HG02885 (cell line): ENCODE measurements at regions not wholly inside any gene's neighbourhood (a gene's known extent, or its start where the extent isn't known, plus 50 kb on each side); places are given as distances from the start of the nearest gene placed in this dataset.

Experiments used
- ATAC-seq: cut with Tn5 transposase; IDR thresholded peaks from one replicate; pipeline ENCODE4 v1.9.1; 2021; ENCODE audit warnings: mild to moderate bottlenecking; ENCODE audit not compliant: unreplicated experiment, poor library complexity

DNA sequence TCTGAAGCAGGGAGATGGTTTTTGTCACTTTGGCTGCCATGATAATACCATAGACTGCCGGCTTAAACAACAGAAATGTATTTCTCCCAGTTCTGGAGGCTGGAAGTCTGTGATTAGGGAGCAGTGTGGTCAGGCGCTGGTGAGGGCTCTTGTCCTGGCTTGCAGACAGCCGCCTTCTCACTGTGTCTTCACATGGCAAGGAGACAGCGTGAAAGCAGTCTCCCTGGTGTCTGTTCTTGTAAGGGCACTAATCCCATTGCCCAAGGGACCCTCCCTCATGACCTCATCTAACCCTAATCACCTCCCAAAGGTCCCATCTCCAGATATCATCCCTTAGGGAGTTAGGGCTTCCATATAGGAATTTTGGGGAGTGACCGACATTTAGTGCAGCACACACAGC is 167.0 kb downstream of the ENGASE start:
- ATAC-seq = no peak

- no peak for ATAC-seq
These were observed 164.6 kb downstream of the ENGASE start for GRCh38 chr17:79239205-79239604.

GRCh38 chr17:79237448-79238053 is 162.9 kb downstream of the ENGASE start:
- no peak for ATAC-seq

- ATAC-seq = no peak
These were observed 161.2 kb downstream of the ENGASE start for GRCh38 chr17:79235808-79236207.

DNA sequence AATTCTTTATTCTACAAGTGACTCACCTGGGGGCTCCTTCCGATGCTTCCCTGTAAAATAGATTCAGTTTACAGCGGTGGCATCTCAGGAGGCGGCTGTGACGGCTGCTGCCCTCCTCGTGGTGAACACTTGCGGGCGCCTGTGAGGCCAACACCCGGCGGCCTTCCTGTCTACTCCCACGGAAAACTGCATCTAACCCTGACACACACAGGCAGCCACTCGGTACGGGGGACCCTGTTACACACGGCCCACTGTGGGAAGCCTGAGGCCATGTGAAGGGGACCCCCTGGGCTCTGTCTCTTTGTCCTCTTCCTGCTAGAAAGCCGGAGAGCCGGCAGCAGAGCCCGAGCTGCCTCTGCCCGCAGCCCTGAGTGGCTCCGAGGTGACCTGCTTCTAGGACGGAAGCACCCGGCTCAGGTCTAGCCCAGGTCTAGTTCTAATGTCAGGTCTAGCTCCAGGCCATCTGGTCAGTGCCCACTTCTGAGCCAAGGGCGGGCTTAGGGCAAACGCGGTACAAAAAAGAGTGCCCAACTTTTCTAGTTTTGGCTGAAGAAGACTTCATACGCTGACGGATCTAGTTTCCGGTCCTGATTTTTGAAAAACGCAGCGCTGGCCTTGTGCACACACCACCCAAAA is 159.4 kb downstream of the ENGASE start:
- no peak for ATAC-seq

DNA sequence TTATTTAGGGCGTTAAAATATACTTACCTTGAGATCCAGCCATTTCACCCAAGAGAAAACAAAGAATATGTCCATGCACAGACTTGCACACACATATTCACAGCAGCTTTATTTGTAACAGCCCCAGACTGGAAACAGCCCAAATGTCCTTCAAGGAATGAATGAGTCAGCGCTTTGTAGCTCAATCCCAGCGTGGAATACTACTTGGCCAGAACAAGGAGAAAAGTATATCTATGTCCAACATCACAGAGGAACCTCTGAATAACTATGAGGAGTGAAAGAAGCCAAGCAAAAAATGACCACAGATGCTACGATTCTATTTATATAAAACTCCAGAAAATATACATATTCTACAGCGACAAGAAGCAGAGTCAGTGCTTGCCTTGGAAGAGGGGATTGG is 158.3 kb downstream of the ENGASE start:
- no peak for ATAC-seq

- ATAC-seq = no peak
These were observed 157.2 kb downstream of the ENGASE start for GRCh38 chr17:79231766-79232287.

GRCh38 chr17:79230576-79230975 is 156.0 kb downstream of the ENGASE start:
- ATAC-seq = no peak

GRCh38 chr17:79226037-79226436 is 151.4 kb downstream of the ENGASE start:
- no peak for ATAC-seq

GRCh38 chr17:79224903-79225302 is 150.3 kb downstream of the ENGASE start:
- no peak for ATAC-seq

GRCh38 chr17:79224476-79224875 is 149.9 kb downstream of the ENGASE start:
- no peak for ATAC-seq

DNA sequence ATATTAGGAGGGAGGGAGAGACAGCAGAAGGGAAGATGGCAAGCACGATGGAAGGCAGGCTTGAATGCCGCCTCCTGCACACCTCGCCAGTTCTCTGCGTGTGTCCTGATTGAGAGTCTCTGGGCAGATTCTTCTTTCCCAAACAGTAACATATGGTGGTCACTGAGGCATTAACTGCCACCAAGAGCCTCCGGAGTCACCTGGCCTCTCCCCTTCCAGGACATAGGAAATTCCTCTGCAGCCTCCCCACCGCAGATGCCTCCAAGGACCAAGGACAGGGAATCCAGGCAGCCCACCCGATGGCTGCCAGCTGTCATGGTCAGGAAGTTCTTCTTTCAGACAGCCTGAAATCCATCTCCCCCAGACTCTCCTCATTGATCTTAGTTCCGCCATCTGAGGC is 149.3 kb downstream of the ENGASE start:
- no peak for ATAC-seq

DNA sequence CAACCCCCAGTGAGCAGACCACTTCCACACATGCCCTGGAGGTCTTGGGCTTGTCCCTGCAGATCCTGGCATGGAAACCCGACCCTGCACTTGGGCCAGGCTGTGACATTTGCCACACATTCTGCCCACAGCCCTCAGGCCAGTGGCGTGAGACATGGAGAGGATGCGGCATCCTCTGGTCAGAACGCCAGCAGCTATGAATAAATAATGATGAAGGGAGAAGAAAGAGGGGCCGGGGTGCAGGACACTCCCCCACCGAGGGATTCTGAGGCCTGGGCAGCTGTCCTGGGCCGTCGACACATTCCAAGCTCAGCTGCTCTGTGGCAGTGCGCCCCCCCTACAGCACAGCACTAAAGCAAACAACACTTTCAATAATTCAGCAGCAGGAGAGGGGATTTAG is 148.8 kb downstream of the ENGASE start:
- no peak for ATAC-seq

DNA sequence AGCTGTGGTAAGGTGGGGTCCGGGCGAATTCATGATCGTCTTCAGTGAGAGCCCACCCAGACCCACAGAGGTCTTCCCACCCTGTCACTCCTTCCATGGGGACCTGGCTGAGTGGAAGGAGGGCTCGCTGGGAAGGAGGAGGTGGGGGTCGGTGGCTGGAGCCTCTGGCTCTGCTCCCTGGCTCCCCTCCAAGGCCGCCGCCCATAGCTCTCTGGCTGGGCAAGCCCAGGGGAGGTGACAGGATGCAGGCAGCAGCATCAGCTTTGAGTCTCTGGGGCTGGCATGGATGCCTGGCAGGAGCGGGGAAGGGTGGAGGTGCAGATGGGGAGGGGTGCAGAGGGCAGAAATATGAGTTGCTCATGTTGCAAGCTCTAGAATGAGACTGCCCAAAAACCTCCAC is 147.0 kb downstream of the ENGASE start:
- no peak for ATAC-seq

DNA sequence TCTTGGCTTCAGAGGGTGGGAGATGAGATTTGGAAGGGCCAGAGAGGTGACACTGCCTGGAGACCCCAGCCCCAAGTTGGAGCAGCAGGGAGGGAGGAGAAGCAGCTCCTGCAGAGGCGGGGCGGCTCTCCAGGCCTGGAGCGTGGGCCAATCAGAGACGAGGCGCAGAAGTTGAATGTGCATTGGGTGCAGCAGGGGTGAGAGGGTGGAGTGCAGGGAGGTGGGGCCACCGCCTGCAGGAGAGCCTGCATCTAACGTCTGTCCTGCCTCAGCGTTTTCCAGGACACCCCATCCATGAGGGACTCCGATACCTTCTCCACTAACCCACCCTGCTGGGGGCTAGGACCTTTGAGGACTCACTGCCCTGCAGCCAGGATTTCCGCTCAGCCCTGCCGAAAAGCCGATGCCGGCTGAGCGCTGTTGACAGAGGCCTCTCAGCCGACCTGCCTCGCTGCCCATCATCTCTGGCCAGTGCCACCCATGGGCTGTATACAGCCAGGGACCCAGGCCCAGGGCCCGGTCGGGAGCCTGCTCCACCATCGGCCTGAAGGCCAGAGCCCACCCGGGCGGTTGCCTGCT is 146.2 kb downstream of the ENGASE start:
- ATAC-seq = no peak

- no peak for ATAC-seq
These were observed 145.6 kb downstream of the ENGASE start for GRCh38 chr17:79220201-79220712.

GRCh38 chr17:79219208-79219935 is 144.7 kb downstream of the ENGASE start:
- ATAC-seq = no peak

- ATAC-seq = no peak
These were observed 144.2 kb downstream of the ENGASE start for GRCh38 chr17:79218825-79219200.

DNA sequence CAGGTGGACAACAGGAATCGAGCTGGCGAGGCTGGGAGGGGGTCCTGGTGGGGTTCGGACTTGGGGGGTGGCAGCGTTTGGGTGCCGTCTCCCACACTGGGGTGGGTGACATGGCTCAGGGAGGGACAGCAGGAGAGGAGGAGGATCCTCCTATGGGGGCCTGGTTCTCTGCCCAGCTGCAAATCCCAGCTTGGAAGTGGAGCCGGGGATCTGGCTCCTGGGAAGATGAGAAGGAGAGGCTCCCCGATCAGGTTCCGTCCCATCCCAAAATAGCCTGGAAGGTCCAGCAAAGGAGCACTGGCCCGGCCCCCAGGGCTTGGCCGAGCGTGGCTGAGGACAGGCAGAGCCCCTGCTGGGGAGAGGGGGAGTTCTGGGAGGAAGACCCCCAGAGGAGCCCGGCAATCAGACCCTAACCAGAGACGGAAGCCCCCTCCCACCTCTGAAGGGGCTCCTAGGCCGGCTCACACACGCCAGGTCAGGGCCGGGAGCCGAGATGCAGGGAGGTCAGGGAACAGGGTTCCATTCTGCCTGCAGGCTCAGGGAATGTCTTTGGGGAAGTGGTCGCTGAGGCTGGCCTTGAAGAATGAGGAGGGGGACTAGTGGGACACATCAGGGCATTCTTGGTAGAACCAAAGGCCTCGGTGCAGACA is 143.7 kb downstream of the ENGASE start:
- no peak for ATAC-seq

DNA sequence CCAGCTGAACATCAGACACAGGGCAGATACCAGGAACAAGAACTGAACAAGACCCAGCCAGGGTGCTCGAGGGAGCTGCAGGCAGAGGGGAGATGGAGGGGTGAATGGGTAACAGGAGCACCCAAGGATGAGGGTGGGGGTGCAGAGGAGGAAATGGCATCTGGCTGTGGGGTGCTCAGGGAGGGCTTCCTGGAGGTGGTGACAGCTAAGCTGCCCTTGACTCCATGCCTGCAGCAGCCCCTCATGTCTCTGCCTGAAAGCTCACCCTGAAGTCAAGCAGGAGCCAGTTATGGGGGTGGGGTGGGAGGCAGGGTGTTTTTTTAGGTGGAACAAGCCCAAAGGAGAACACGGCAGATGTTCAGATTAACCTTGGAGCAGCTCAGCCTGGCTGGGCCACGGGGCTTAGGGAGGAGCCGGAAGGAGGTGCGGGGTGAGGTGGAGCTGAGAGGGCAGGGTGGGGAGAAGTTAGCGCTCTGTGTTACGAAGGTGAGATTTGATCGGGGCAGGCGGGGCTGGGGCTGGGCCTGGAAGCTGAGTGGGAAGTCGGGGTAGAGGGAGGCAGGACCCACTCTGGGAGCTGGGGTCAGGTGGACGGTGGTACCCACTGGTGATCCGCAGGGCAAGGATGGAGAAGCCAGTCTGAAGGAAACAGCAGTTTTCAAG is 143.0 kb downstream of the ENGASE start:
- ATAC-seq = no peak
